K562 (cell line): ENCODE measurements at regions not wholly inside any gene's neighbourhood (a gene's known extent, or its start where the extent isn't known, plus 50 kb on each side); places are given as distances from the start of the nearest gene placed in this dataset.

ENCODE experiments used
- BRD4 ChIP-seq: fragments of 200-600 bp; sonication (generic); IDR thresholded peaks from 2 replicates; pipeline ENCODE4 v1.6.1; 2017; ENCODE audit warnings: inconsistent platforms
- JUNB ChIP-seq: fragments of 450-650 bp; formaldehyde crosslinking; conservative IDR thresholded peaks from 2 replicates; pipeline ENCODE4 v1.4.0; 2020; ENCODE audit warnings: mild to moderate bottlenecking
- NCOA6 ChIP-seq: fragments of 450-650 bp; IDR thresholded peaks from 2 replicates; pipeline ENCODE4 v1.6.1; 2017; ENCODE audit warnings: mild to moderate bottlenecking
- PHF20 ChIP-seq: fragments of 450-650 bp; IDR thresholded peaks from 2 replicates; pipeline ENCODE4 v1.6.1; 2018; ENCODE audit not compliant: partially characterized antibody
- PURB ChIP-seq: sonication (generic); formaldehyde crosslinking; IDR thresholded peaks from 2 replicates; pipeline ENCODE4 v1.9.0; 2021; ENCODE audit warnings: low read depth, mild to moderate bottlenecking, missing genetic modification reagents
- RB1 ChIP-seq: fragments of 450-650 bp; IDR thresholded peaks from 2 replicates; pipeline ENCODE4 v1.6.1; 2017; ENCODE audit warnings: low read depth, mild to moderate bottlenecking
- YY1 ChIP-seq, 3 experiments: IDR thresholded peaks; 2 replicates each; pipeline ENCODE4 v1.6.1; 2011; ENCODE audit warnings: low read length in 2 of 3, mild to moderate bottlenecking in 2 of 3, moderate library complexity in 2 of 3, borderline replicate concordance in 1 of 3, control low read depth in 1 of 3, low read depth in 1 of 3; ENCODE audit not compliant: insufficient read depth in 3 of 3, insufficient replicate concordance in 2 of 3, control insufficient read depth in 1 of 3, insufficient read length in 1 of 3; ENCODE audit errors: extremely low read depth in 1 of 3
- ZNF12 ChIP-seq: sonication (generic); formaldehyde crosslinking; IDR thresholded peaks from 2 replicates; pipeline ENCODE4 v1.4.0; 2020; ENCODE audit warnings: mild to moderate bottlenecking, missing genetic modification reagents
- ZNF143 ChIP-seq: sonication (generic); formaldehyde crosslinking; IDR thresholded peaks from 2 replicates; pipeline ENCODE4 v1.9.0; 2022; ENCODE audit warnings: mild to moderate bottlenecking, missing genetic modification reagents
- ZNF311 ChIP-seq: fragments of 250-450 bp; sonication (Bioruptor Pico); IDR thresholded peaks from 2 replicates; pipeline ENCODE4 v1.4.0; 2020; ENCODE audit warnings: mild to moderate bottlenecking, moderate library complexity
- ZNF436 ChIP-seq: fragments of 250-450, 450-650 bp; sonication (Bioruptor Pico); formaldehyde crosslinking; IDR thresholded peaks from 2 replicates; pipeline ENCODE4 v1.7.0; 2020; ENCODE audit warnings: mild to moderate bottlenecking
- TF ChIP-seq, protein P1 (sequence below): sonication (generic); formaldehyde crosslinking; IDR thresholded peaks from 2 replicates; pipeline ENCODE4 v1.8.0; 2022; ENCODE audit warnings: missing genetic modification reagents, mild to moderate bottlenecking, borderline replicate concordance
- TF ChIP-seq, protein P2 (sequence below): fragments of 250-450 bp; sonication (Bioruptor Pico); IDR thresholded peaks from 2 replicates; pipeline ENCODE4 v1.8.0; 2021; ENCODE audit warnings: mild to moderate bottlenecking, moderate library complexity
- TF ChIP-seq, protein P3 (sequence below): IDR thresholded peaks from 2 replicates; pipeline ENCODE4 v1.6.1; 2011; ENCODE audit not compliant: insufficient read length; ENCODE audit errors: extremely low read depth
- TF ChIP-seq, protein P4 (sequence below): fragments of 200-800 bp; sonication (Bioruptor generic); IDR thresholded peaks from 2 replicates; pipeline ENCODE4 v1.6.1; 2017; ENCODE audit warnings: missing genetic modification characterization, missing compliant biosample characterization
- TF ChIP-seq, protein P5 (sequence below): fragments of 200-800 bp; sonication (Bioruptor generic); IDR thresholded peaks from 2 replicates; pipeline ENCODE4 v1.6.1; 2017; ENCODE audit warnings: missing genetic modification characterization, missing compliant biosample characterization
- TF ChIP-seq, protein P6 (sequence below): IDR thresholded peaks from 2 replicates; pipeline ENCODE4 v1.6.1; 2012; ENCODE audit warnings: low read depth, low read length, improper control_type of control experiment, borderline replicate concordance

DNA sequence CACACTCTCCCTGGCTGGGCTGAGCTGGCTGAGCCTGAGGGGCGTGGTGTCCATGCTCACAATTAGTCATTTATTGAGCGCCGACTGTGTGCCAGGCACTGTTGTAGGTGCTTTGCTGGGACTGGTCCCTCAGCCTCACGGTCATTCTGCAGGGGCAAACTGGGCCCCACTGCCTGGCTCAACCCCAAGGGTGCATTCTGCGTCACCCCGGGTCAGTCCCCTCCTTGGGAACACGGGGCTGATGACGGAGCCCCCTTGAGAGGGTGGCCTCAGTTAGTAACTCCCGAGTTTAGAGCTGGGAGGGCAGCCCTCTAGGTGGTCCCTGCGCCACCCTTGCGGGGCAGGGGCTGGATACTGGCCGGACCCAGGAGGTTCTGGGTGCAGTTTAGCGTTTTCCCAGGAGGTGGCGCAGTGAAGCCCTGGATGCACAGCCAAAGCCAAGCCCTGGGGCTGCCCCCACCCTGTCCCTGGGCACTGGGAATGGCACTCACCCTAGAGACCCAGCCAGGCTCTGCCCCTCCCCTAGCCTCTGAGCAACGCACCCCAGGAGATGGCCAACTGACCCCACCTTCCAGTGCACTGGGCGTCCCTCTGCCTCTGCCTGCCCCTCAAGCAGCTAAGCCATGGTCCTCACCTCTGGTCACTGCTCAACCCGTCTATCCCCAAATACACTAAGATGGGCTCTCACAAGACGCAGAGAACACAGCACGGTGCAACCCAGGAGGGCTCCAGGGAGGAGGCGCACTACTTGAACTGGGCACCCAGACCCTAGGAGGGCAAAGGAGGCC lies 243.2 kb upstream of the GSE1 start (continued):
- TF ChIP-seq, protein P1, sequence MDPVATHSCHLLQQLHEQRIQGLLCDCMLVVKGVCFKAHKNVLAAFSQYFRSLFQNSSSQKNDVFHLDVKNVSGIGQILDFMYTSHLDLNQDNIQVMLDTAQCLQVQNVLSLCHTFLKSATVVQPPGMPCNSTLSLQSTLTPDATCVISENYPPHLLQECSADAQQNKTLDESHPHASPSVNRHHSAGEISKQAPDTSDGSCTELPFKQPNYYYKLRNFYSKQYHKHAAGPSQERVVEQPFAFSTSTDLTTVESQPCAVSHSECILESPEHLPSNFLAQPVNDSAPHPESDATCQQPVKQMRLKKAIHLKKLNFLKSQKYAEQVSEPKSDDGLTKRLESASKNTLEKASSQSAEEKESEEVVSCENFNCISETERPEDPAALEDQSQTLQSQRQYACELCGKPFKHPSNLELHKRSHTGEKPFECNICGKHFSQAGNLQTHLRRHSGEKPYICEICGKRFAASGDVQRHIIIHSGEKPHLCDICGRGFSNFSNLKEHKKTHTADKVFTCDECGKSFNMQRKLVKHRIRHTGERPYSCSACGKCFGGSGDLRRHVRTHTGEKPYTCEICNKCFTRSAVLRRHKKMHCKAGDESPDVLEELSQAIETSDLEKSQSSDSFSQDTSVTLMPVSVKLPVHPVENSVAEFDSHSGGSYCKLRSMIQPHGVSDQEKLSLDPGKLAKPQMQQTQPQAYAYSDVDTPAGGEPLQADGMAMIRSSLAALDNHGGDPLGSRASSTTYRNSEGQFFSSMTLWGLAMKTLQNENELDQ (CRISPR knock-in tag): no peak
- TF ChIP-seq, protein P2, sequence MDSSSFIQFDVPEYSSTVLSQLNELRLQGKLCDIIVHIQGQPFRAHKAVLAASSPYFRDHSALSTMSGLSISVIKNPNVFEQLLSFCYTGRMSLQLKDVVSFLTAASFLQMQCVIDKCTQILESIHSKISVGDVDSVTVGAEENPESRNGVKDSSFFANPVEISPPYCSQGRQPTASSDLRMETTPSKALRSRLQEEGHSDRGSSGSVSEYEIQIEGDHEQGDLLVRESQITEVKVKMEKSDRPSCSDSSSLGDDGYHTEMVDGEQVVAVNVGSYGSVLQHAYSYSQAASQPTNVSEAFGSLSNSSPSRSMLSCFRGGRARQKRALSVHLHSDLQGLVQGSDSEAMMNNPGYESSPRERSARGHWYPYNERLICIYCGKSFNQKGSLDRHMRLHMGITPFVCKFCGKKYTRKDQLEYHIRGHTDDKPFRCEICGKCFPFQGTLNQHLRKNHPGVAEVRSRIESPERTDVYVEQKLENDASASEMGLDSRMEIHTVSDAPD: no peak
- TF ChIP-seq ZNF436 (CRISPR knock-in tag) (peak; percentile 95), BRD4 (no peak), ZNF311 (no peak), ZNF143 (CRISPR knock-in tag) (0 out of 2 replicates have a peak, but pooled peaks have one; percentile 22), YY1 (IDR thresholded peaks at IDR 0.05; ENCODE audit: borderline replicate concordance in 1 of 3, control insufficient read depth in 1 of 3, extremely low read depth in 1 of 3, insufficient read depth in 3 of 3, insufficient read length in 1 of 3, insufficient replicate concordance in 2 of 3, low read depth in 1 of 3, low read length in 2 of 3) (peak in 1 of 3 experiments; percentile 34), RB1 (peak; percentile 38; the same call in 1 of the 2 replicates), PURB (no peak), NCOA6 (no peak), ZNF12 (no peak; the same call in 1 of the 2 replicates), PHF20 (no peak), JUNB (CRISPR knock-in tag) (no peak)
- TF ChIP-seq, protein P3, sequence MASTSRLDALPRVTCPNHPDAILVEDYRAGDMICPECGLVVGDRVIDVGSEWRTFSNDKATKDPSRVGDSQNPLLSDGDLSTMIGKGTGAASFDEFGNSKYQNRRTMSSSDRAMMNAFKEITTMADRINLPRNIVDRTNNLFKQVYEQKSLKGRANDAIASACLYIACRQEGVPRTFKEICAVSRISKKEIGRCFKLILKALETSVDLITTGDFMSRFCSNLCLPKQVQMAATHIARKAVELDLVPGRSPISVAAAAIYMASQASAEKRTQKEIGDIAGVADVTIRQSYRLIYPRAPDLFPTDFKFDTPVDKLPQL: no peak
- TF ChIP-seq, protein P4, sequence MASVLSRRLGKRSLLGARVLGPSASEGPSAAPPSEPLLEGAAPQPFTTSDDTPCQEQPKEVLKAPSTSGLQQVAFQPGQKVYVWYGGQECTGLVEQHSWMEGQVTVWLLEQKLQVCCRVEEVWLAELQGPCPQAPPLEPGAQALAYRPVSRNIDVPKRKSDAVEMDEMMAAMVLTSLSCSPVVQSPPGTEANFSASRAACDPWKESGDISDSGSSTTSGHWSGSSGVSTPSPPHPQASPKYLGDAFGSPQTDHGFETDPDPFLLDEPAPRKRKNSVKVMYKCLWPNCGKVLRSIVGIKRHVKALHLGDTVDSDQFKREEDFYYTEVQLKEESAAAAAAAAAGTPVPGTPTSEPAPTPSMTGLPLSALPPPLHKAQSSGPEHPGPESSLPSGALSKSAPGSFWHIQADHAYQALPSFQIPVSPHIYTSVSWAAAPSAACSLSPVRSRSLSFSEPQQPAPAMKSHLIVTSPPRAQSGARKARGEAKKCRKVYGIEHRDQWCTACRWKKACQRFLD (CRISPR knock-in tag): no peak
- TF ChIP-seq, protein P5, sequence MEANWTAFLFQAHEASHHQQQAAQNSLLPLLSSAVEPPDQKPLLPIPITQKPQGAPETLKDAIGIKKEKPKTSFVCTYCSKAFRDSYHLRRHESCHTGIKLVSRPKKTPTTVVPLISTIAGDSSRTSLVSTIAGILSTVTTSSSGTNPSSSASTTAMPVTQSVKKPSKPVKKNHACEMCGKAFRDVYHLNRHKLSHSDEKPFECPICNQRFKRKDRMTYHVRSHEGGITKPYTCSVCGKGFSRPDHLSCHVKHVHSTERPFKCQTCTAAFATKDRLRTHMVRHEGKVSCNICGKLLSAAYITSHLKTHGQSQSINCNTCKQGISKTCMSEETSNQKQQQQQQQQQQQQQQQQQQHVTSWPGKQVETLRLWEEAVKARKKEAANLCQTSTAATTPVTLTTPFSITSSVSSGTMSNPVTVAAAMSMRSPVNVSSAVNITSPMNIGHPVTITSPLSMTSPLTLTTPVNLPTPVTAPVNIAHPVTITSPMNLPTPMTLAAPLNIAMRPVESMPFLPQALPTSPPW: peak; percentile 76
- TF ChIP-seq, protein P6, sequence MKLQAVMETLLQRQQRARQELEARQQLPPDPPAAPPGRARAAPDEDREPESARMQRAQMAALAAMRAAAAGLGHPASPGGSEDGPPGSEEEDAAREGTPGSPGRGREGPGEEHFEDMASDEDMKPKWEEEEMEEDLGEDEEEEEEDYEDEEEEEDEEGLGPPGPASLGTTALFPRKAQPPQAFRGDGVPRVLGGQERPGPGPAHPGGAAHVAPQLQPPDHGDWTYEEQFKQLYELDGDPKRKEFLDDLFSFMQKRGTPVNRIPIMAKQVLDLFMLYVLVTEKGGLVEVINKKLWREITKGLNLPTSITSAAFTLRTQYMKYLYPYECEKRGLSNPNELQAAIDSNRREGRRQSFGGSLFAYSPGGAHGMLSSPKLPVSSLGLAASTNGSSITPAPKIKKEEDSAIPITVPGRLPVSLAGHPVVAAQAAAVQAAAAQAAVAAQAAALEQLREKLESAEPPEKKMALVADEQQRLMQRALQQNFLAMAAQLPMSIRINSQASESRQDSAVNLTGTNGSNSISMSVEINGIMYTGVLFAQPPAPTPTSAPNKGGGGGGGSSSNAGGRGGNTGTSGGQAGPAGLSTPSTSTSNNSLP: no peak
